ENCODE measurements at regions not wholly inside any gene's neighbourhood (a gene's known extent, or its start where the extent isn't known, plus 50 kb on each side); places are given as distances from the start of the nearest gene placed in this dataset.
"Not testable (repeated sequence)": the region's sequence is repeated elsewhere in the genome, so short reads cannot be mapped to it uniquely, and the experiment has no call there.

GRCh38 chr5:100398815-100399214 is 136.4 kb upstream of the FAM174A start:
- not testable (repeated sequence) for DNase-seq

- DNase-seq = not testable (repeated sequence)
These were observed 155.8 kb upstream of the FAM174A start for GRCh38 chr5:100379254-100379858.

- DNase-seq = not testable (repeated sequence)
These were observed 170.3 kb upstream of the FAM174A start for GRCh38 chr5:100364757-100365478.

- not testable (repeated sequence) for DNase-seq
These were observed 170.8 kb upstream of the FAM174A start for GRCh38 chr5:100364343-100364742.

- not testable (repeated sequence) for DNase-seq
These were observed 175.2 kb upstream of the FAM174A start for GRCh38 chr5:100359998-100360397.

- DNase-seq = not testable (repeated sequence)
These were observed 188.9 kb upstream of the FAM174A start for GRCh38 chr5:100346269-100346668.

- not testable (repeated sequence) for DNase-seq
These were observed 193.7 kb upstream of the FAM174A start for GRCh38 chr5:100341485-100341884.

GRCh38 chr5:100322483-100322882 is 212.7 kb upstream of the FAM174A start:
- peak in 1 of 56 donors; percentile 1 for DNase-seq

GRCh38 chr5:100319885-100320284 is 215.3 kb upstream of the FAM174A start:
- no peak for DNase-seq

GRCh38 chr5:100313657-100314056 is 221.5 kb upstream of the FAM174A start:
- DNase-seq = no peak

- DNase-seq = no peak
These were observed 223.4 kb upstream of the FAM174A start for GRCh38 chr5:100311806-100312205.

GRCh38 chr5:100306000-100306399 is 229.2 kb upstream of the FAM174A start:
- no peak for DNase-seq

GRCh38 chr5:100303216-100303615 is 232.0 kb upstream of the FAM174A start:
- DNase-seq = no peak

- DNase-seq = no peak
These were observed 235.9 kb upstream of the FAM174A start for GRCh38 chr5:100299261-100299660.

- no peak for DNase-seq
These were observed 259.1 kb upstream of the FAM174A start for GRCh38 chr5:100276071-100276470.

GRCh38 chr5:100275631-100276030 is 259.5 kb upstream of the FAM174A start:
- no peak for DNase-seq

- no peak for DNase-seq
These were observed 261.2 kb upstream of the FAM174A start for GRCh38 chr5:100273846-100274580.

- DNase-seq = no peak
These were observed 265.0 kb upstream of the FAM174A start for GRCh38 chr5:100270023-100270771.

- no peak for DNase-seq
These were observed 274.2 kb upstream of the FAM174A start for GRCh38 chr5:100260968-100261367.

GRCh38 chr5:100252944-100253343 is 282.2 kb upstream of the FAM174A start:
- no peak for DNase-seq

GRCh38 chr5:100252037-100252436 is 283.1 kb upstream of the FAM174A start:
- DNase-seq = no peak

GRCh38 chr5:100249884-100250269 is 285.3 kb upstream of the FAM174A start:
- DNase-seq = no peak

Data from amygdala (tissue), 56 donors.